ENCODE measurements at regions not wholly inside any gene's neighbourhood (a gene's known extent, or its start where the extent isn't known, plus 50 kb on each side); places are given as distances from the start of the nearest gene placed in this dataset.

DNA sequence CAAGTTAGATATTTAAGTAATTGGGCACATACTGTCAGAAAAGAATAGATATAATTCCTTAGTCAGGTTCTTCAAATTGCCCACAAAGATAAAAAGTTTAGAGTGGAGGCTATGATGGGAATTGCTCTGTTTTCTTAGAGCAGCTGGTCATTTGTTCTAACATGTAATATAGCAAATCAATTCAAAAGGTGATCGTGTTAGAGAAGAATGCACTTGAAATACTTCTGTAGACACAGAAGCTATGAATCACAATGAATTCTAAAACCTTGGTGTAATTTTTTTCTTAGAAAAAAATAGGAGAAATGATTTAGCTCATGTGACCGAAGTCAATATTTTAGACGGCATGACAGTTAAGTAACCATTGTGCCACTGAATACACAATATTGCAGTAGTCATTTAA lies 918.1 kb upstream of the LRATD1 start:
- Histone ChIP-seq H3K4me3 (ENCODE audit: extremely low read depth in 1 of 4, insufficient read depth in 2 of 4, low read depth in 3 of 4, low read length in 4 of 4) (no peak overlapping the region), H3K27ac (ENCODE audit: low read depth, low read length) (no peak overlapping the region), H2AFZ (ENCODE audit: low read length) (no peak overlapping the region), H3K79me1 (ENCODE audit: low read depth, low read length) (no peaks in the 10 kb centered on the region), H3K36me3 (ENCODE audit: control insufficient read depth in 2 of 4, insufficient read depth in 4 of 4, low read length in 3 of 4) (no peaks in the 10 kb centered on the region), H4K20me1 (replicated peaks in 1 of 2; ENCODE audit: control insufficient read depth in 1 of 2, insufficient read depth in 2 of 2, low read length in 2 of 2) (no peaks in the 10 kb centered on the region), H3K27me3 (replicated peaks in 1 of 4; ENCODE audit: control insufficient read depth in 3 of 4, extremely low read depth in 1 of 4, insufficient read depth in 3 of 4, low read length in 3 of 4) (no peaks in the 10 kb centered on the region), H3K23ac (ENCODE audit: insufficient read length) (no peak overlapping the region), H2BK120ac (replicated peaks; ENCODE audit: low read depth, low read length) (no peak overlapping the region), H3K79me2 (ENCODE audit: control insufficient read depth in 1 of 2, insufficient read depth in 2 of 2, low read length in 2 of 2) (no peaks in the 10 kb centered on the region), H2BK15ac (ENCODE audit: low read length) (no peak overlapping the region), H3K18ac (ENCODE audit: extremely low read depth, low read length) (no peak overlapping the region), H3K23me2 (ENCODE audit: low read depth, low read length) (no peaks in the 10 kb centered on the region), H3K9me3 (ENCODE audit: insufficient read depth in 2 of 2, low read depth in 1 of 2, low read length in 1 of 2) (no peaks in the 10 kb centered on the region), H4K8ac (ENCODE audit: extremely low read depth, insufficient read depth, low read length) (no peak overlapping the region), H2AK5ac (ENCODE audit: low read depth, low read length) (no peak overlapping the region), H2BK5ac (ENCODE audit: low read depth, low read length) (no peak overlapping the region), H3K4me2 (ENCODE audit: insufficient read depth in 1 of 2, low read depth in 2 of 2, low read length in 2 of 2) (no peak overlapping the region), H2BK20ac (ENCODE audit: low read length) (no peak overlapping the region), H3K4me1 (replicated peaks in 1 of 4; ENCODE audit: control insufficient read depth in 3 of 4, insufficient read depth in 4 of 4, low read length in 3 of 4) (no peaks in the 10 kb centered on the region), H3K4ac (replicated peaks; ENCODE audit: insufficient read length, low read depth, low read length) (no peak overlapping the region), H4K91ac (replicated peaks; ENCODE audit: insufficient read length, low read length) (no peak overlapping the region), H3K14ac (ENCODE audit: insufficient read length) (no peak overlapping the region), H3K56ac (replicated peaks; ENCODE audit: insufficient read length, low read depth, low read length) (no peak overlapping the region), H3K9ac (replicated peaks in 1 of 4; ENCODE audit: extremely low read depth in 1 of 4, low read depth in 3 of 4, low read length in 3 of 4) (no peak overlapping the region), H4K5ac (ENCODE audit: insufficient read length, low read depth, low read length) (no peak overlapping the region), H2BK12ac (ENCODE audit: low read depth, low read length) (no peak overlapping the region)
- ChIA-PET CTCF (ENCODE audit: partially characterized antibody) (no interaction called here), POLR2A (ENCODE audit: partially characterized antibody) (no interaction called here)
- WGBS, 2 experiments (ENCODE audit: extremely low coverage in 1 of 2, insufficient coverage in 1 of 2, insufficient read length in 1 of 2, insufficient replicate concordance in 2 of 2, low coverage in 1 of 2, low lambda C conversion rate in 2 of 2, missing lambda C conversion rate in 1 of 2) = 92% methylated on average over 3 of the region's 3 CpGs; no CpG with 5 or more reads in 1 of the 2 experiments
- no peak for FAIRE-seq
- no peak for DNase-seq (ENCODE audit: low read depth in 1 of 2, low spot score in 2 of 2)
- TF ChIP-seq, protein P1, sequence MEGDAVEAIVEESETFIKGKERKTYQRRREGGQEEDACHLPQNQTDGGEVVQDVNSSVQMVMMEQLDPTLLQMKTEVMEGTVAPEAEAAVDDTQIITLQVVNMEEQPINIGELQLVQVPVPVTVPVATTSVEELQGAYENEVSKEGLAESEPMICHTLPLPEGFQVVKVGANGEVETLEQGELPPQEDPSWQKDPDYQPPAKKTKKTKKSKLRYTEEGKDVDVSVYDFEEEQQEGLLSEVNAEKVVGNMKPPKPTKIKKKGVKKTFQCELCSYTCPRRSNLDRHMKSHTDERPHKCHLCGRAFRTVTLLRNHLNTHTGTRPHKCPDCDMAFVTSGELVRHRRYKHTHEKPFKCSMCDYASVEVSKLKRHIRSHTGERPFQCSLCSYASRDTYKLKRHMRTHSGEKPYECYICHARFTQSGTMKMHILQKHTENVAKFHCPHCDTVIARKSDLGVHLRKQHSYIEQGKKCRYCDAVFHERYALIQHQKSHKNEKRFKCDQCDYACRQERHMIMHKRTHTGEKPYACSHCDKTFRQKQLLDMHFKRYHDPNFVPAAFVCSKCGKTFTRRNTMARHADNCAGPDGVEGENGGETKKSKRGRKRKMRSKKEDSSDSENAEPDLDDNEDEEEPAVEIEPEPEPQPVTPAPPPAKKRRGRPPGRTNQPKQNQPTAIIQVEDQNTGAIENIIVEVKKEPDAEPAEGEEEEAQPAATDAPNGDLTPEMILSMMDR (IDR thresholded peaks at IDR 0.05; ENCODE audit: control extremely low read depth in 1 of 3, insufficient read depth in 1 of 3, low read depth in 1 of 3, low read length in 3 of 3) = no peak
- TF ChIP-seq, protein P2, sequence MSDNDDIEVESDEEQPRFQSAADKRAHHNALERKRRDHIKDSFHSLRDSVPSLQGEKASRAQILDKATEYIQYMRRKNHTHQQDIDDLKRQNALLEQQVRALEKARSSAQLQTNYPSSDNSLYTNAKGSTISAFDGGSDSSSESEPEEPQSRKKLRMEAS (IDR thresholded peaks at IDR 0.05) = no peak
- TF ChIP-seq, protein P3, sequence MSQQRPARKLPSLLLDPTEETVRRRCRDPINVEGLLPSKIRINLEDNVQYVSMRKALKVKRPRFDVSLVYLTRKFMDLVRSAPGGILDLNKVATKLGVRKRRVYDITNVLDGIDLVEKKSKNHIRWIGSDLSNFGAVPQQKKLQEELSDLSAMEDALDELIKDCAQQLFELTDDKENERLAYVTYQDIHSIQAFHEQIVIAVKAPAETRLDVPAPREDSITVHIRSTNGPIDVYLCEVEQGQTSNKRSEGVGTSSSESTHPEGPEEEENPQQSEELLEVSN (IDR thresholded peaks at IDR 0.05) = no peak
- TF ChIP-seq TAF1 (IDR thresholded peaks at IDR 0.05; ENCODE audit: low read depth, low read length) = no peak
- TF ChIP-seq TAF7 (optimal IDR thresholded peaks at IDR 0.05; ENCODE audit: borderline replicate concordance, low read depth, low read length) = no peak
- no peak for TF ChIP-seq RNF2 (IDR thresholded peaks at IDR 0.05; ENCODE audit: borderline replicate concordance, low read depth, low read length, missing control alignments, poor library complexity, severe bottlenecking)
- TF ChIP-seq BCL11A (IDR thresholded peaks at IDR 0.05; ENCODE audit: low read depth in 2 of 2, low read length in 2 of 2) = no peak
- TF ChIP-seq POLR2A (IDR thresholded peaks at IDR 0.05; ENCODE audit: control extremely low read depth in 1 of 2, low read depth in 2 of 2, low read length in 2 of 2) = no peak

All from H1 (cell line).